Thoracic aorta (tissue), 2 donors: ENCODE measurements at regions not wholly inside any gene's neighbourhood (a gene's known extent, or its start where the extent isn't known, plus 50 kb on each side); places are given as distances from the start of the nearest gene placed in this dataset.
A peak's percentile ranks its signal among the peaks of the same experiment; 100 is the strongest.

Experiments
- ATAC-seq: fragments of 150-250 bp; one replicate; pipeline ENCODE4 v1.8.0; 2017; ENCODE audit warnings: low read depth; ENCODE audit not compliant: insufficient number of reproducible peaks, low FRiP score
- DNase-seq: peaks from one replicate; pipeline ENCODE4 v3.0.0-alpha.2; 2020; ENCODE audit warnings: low spot score
- H3K27ac ChIP-seq, 2 donors: fragments of 200-600 bp; sonication (generic); 1 replicate in 1 of 2; 2 replicates in 1 of 2; pipeline ENCODE4 v1.5.1; 2016; ENCODE audit warnings: mild to moderate bottlenecking in 2 of 2, moderate library complexity in 2 of 2
- H3K27me3 ChIP-seq: fragments of 200-600 bp; sonication (generic); replicated peaks from 2 replicates; pipeline ENCODE4 v1.6.0; 2016; ENCODE audit warnings: mild to moderate bottlenecking; ENCODE audit not compliant: insufficient read depth
- H3K36me3 ChIP-seq: fragments of 200-600 bp; sonication (generic); one replicate; pipeline ENCODE4 v1.5.1; 2016
- H3K4me1 ChIP-seq, 2 donors: fragments of 200-600 bp; sonication (generic); 1 replicate in 1 of 2; 2 replicates in 1 of 2; pipeline versions ENCODE4 v1.5.1 to v1.6.0; 2016; ENCODE audit warnings: low read depth in 2 of 2, mild to moderate bottlenecking in 1 of 2; ENCODE audit not compliant: control insufficient read depth in 1 of 2
- H3K4me3 ChIP-seq: fragments of 200-600 bp; sonication (generic); 2 replicates; pipeline ENCODE4 v1.5.1; 2016; ENCODE audit warnings: mild to moderate bottlenecking
- H3K9me3 ChIP-seq: fragments of 200-600 bp; sonication (generic); 2 replicates; pipeline ENCODE4 v1.5.1; 2016
- CTCF ChIP-seq: fragments of 200-600 bp; sonication (generic); IDR thresholded peaks from one replicate; pipeline ENCODE4 v1.5.1; 2019; ENCODE audit warnings: antibody characterized with exemption

DNA sequence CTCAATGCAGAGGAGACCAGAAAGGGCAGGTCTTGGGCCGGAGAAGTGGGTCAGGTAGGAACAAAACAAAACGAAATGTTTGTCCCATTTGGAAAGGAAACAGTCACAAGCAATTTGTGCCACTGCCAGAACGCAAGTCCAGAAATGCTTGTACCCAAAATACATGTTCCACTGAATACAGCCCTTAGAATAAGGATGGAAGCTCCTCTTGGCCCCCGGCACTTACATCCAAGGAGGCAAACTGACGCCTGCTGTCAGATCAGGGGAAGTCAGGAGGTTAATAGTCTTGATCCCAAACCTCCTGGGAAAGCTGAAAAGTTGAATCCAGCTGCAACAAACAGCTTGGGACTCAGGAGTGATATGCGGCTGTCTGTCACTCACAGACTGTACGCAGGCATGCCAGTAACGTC lies 75.9 kb upstream of the GALNT2 start:
- Histone ChIP-seq H3K27ac (no peak overlapping the region), H3K4me3 (no peak overlapping the region), H3K4me1 (peaks cover 3 to 20% of the 10 kb centered on the region in 2 donors), H3K27me3 (no peaks in the 10 kb centered on the region), H3K9me3 (no peaks in the 10 kb centered on the region), H3K36me3 (no peaks in the 10 kb centered on the region)
- no peak for ATAC-seq
- no peak for TF ChIP-seq CTCF
- DNase-seq, result no peak

- no peak for ATAC-seq
- H3K36me3 ChIP-seq, result no peaks in the 10 kb centered on the region
- peaks cover 3 to 24% of the 10 kb centered on the region in 2 donors for H3K4me1 ChIP-seq
- no peak overlapping the region for H3K27ac ChIP-seq
- H3K4me3 ChIP-seq, result no peak overlapping the region
- no peak for DNase-seq
- no peaks in the 10 kb centered on the region for H3K9me3 ChIP-seq
- no peak for TF ChIP-seq CTCF
- H3K27me3 ChIP-seq, result no peaks in the 10 kb centered on the region
Observed at GRCh38 chr1:229991724-229992333, 75.2 kb upstream of the GALNT2 start.

DNA sequence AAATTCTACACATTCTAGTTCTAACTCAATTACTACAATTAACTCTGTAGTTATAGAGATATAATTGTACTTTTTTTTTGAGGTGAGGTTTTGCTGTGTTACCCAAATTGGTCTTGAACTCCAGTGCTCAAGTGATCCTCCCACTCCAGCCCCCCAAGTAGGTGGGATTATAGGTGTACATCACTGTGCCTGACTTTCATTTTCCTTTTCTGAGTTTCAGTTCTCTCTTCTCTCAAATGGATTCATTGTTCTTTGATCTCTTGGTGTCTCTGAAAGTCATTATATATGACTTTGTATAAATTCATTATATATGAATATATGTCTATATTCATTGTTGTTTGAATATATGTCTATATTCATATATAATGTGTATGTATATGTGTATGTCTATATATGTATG lies 74.0 kb upstream of the GALNT2 start:
- ATAC-seq (no peak), DNase-seq (no peak)
- no peaks in the 10 kb centered on the region for H3K9me3 ChIP-seq
- H3K4me3 ChIP-seq, result no peak overlapping the region
- H3K36me3 ChIP-seq, result no peaks in the 10 kb centered on the region
- no peak for TF ChIP-seq CTCF
- no peak overlapping the region for H3K27ac ChIP-seq
- H3K27me3 ChIP-seq, result no peaks in the 10 kb centered on the region
- H3K4me1 ChIP-seq, result peaks cover 3 to 28% of the 10 kb centered on the region in 2 donors

DNA sequence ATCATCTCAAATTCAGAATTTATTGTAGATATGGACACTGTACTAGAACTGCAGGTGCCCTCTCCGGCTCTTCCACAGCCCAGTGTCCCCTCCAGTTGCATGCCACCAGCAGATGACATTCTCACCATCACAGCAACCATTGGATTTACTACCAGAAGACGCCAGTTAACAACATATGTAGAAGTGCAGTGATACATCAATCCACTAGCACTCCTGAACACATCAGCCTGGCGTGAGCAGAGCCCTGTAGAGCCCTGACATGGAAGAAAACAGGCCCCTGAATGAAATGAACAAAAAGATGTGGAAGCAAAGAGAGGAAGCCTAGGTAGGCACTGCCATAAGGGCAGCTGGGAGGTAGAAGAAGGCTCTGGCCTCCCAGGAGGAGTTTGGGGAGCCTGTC lies 73.1 kb upstream of the GALNT2 start:
- Histone ChIP-seq H3K4me1 (peaks cover 10 to 36% of the 10 kb centered on the region in 2 donors), H3K4me3 (no peak overlapping the region), H3K27ac (no peak overlapping the region), H3K9me3 (no peaks in the 10 kb centered on the region), H3K27me3 (no peaks in the 10 kb centered on the region), H3K36me3 (no peaks in the 10 kb centered on the region)
- DNase-seq, result no peak
- no peak for TF ChIP-seq CTCF
- no peak for ATAC-seq

GRCh38 chr1:229999004-229999670 lies 67.9 kb upstream of the GALNT2 start:
- H3K4me3 ChIP-seq, result peak overlapping the region; percentile 48

More at GRCh38 chr1:229999004-229999670, 67.9 kb upstream of the GALNT2 start:
- no peak for TF ChIP-seq CTCF
- no peaks in the 10 kb centered on the region for H3K36me3 ChIP-seq
- no peaks in the 10 kb centered on the region for H3K27me3 ChIP-seq
- DNase-seq, result no peak
- no peaks in the 10 kb centered on the region for H3K9me3 ChIP-seq
- H3K4me1 ChIP-seq, result peaks cover 25 to 52% of the 10 kb centered on the region in 2 donors
- ATAC-seq, result peak; percentile 36
- peak overlapping the region; percentile 78 to 89 for H3K27ac ChIP-seq
